ENCODE measurements at regions not wholly inside any gene's neighbourhood (a gene's known extent, or its start where the extent isn't known, plus 50 kb on each side); places are given as distances from the start of the nearest gene placed in this dataset.
"Not testable (repeated sequence)": the region's sequence is repeated elsewhere in the genome, so short reads cannot be mapped to it uniquely, and the experiment has no call there.

DNA sequence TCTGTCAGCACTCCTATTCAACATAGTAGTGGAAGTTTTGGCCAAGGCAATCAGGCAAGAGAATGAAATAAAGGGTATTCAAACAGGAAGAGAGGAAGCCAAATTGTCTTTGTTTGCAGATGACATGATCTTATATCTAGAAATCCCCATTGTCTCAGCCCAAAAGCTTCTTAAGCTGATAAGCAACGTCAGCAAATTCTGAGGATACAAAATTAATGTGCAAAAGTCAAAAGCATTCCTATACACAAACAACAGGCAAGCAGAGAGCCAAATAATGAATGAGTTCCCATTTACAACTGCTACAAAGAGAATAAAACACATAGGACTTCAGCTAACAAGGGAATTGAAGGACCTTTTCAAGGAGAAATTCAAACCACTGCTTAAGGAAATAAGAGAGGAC is 280.4 kb upstream of the LUZP2 start:
- no peak for DNase-seq (ENCODE audit: low read depth in 1 of 2, low spot score in 1 of 2)
- in situ Hi-C loops (cut with HindIII; ENCODE audit: low pct_unique_long_range_greater_than_20kb, low sequenced_read_pairs) = no loop called here
- no peak for TF ChIP-seq JUND (IDR thresholded peaks at IDR 0.05; ENCODE audit: low read depth)

DNA sequence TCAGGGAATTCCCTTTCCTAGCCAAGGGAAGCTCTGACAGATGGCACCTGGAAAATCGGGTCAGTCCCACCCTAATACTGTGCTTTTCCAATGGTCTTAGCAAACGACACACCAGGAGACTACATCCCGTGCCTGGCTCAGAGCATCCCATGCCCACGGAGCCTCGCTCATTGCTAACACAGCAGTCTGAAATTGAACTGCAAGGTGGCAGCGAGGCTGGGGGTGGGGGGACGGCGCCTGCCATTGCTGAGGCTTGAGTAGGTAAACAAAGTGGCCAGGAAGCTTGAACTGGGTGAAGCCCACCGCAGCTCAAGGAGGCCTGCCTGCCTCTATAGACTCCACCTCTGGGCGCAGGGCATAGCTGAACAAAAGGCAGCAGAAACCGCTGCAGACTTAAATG is 279.5 kb upstream of the LUZP2 start:
- DNase-seq (ENCODE audit: low read depth in 1 of 2, low spot score in 1 of 2); in situ Hi-C loops (cut with HindIII; ENCODE audit: low pct_unique_long_range_greater_than_20kb, low sequenced_read_pairs): not testable (repeated sequence)

DNA sequence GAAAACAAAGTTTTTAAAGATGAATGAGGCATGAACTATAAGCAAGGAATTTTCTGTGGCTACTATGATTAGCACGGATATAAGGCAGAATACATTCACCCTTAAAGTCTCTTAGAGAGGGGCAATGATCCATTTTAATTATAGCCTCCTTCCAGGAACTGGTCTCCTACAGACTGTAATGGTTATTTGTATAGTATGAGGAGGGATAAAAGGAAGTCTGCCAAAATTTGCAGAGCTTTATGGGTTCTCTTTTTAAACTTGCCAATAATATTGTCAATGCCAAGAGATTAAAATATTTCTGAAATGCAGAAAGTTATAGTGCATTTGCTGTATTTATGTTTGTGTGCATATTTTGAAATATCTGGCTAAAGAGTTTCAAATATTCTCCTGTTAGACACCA is 271.4 kb upstream of the LUZP2 start:
- no peak for DNase-seq (ENCODE audit: low read depth in 1 of 2, low spot score in 1 of 2)
- TF ChIP-seq JUND (IDR thresholded peaks at IDR 0.05; ENCODE audit: low read depth) = no peak
- in situ Hi-C loops (cut with HindIII; ENCODE audit: low pct_unique_long_range_greater_than_20kb, low sequenced_read_pairs) = no loop called here

DNA sequence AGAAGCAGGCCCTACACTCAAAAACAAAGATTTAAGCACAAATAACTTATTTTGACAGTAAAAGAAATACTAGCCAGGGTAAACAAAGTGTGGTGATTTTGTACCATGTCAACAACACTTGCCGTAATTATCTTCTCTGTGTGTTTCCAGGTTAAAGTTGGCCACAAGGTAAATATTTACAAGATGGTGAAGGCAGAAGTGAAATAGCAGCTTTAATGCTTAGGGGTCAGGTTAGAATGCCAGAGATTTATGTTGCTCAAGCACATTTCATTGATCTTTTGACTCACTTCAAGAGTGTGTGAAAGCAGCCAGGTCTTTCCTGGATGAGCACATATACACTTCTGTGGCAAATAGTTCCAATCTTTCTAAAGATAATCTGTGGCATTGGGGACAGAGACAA is 270.2 kb upstream of the LUZP2 start:
- DNase-seq (ENCODE audit: low read depth in 1 of 2, low spot score in 1 of 2) = no peak
- in situ Hi-C loops (cut with HindIII; ENCODE audit: low pct_unique_long_range_greater_than_20kb, low sequenced_read_pairs) = no loop called here
- no peak for TF ChIP-seq JUND (IDR thresholded peaks at IDR 0.05; ENCODE audit: low read depth)

DNA sequence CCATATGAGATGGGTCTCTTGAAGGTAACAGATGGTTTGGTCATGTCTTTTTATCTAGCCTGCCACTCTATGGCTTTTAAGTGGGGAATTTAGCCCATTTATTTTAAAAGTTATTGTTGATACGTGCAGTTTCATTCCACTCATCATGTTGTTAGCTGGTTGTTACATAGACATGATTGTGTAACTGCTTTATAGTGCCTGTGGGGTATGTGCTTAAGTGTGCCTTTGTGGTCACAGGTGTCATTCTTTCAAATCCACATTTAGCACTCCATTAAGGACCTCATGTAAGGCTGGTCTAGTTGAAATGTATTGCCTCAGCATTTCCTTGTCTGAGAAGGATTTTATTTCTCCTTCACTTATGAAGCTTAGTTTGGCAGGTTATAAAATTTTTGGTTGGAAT is 263.8 kb upstream of the LUZP2 start:
- peak in 1 of 2 experiments; percentile 21 for DNase-seq (ENCODE audit: low read depth in 1 of 2, low spot score in 1 of 2)
- no peak for TF ChIP-seq JUND (IDR thresholded peaks at IDR 0.05; ENCODE audit: low read depth)
- in situ Hi-C loops (cut with HindIII; ENCODE audit: low pct_unique_long_range_greater_than_20kb, low sequenced_read_pairs) = no loop called here

DNA sequence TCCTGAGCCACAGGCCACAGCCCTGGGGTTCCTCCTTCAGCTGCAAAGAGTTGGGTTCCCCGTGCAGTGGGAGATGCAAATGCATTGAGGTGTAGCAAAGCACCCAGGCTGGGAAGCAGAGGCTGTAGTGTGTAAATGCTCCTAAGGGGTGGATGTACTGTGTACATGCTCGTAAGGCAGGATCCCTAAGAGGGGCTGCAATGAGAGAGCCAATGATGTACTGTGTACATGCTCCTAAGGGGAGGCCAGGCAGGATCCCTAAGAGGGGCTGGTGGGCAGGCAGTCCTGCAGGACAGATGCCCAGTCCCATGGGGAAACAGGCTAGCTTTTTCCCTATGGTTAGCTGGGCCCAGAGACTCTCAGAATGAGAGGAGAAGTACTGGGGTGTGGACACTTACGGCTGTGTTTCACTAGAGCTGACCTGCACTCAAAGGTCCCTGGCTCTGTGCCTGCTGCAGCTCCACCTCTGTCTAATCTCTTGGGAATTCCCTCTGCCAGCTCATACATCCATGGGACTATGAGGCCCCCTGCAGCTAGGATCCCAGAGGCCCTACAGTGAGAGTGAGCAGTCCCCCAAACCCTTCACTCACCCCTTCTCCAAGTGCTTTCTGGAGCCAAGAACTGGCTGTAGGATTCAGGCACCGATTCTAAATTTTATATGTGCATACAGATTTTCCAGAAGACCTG is 261.9 kb upstream of the LUZP2 start:
- TF ChIP-seq JUND (IDR thresholded peaks at IDR 0.05; ENCODE audit: low read depth) = no peak
- in situ Hi-C loops (cut with HindIII; ENCODE audit: low pct_unique_long_range_greater_than_20kb, low sequenced_read_pairs) = no loop called here
- no peak for DNase-seq (ENCODE audit: low read depth in 1 of 2, low spot score in 1 of 2)

DNA sequence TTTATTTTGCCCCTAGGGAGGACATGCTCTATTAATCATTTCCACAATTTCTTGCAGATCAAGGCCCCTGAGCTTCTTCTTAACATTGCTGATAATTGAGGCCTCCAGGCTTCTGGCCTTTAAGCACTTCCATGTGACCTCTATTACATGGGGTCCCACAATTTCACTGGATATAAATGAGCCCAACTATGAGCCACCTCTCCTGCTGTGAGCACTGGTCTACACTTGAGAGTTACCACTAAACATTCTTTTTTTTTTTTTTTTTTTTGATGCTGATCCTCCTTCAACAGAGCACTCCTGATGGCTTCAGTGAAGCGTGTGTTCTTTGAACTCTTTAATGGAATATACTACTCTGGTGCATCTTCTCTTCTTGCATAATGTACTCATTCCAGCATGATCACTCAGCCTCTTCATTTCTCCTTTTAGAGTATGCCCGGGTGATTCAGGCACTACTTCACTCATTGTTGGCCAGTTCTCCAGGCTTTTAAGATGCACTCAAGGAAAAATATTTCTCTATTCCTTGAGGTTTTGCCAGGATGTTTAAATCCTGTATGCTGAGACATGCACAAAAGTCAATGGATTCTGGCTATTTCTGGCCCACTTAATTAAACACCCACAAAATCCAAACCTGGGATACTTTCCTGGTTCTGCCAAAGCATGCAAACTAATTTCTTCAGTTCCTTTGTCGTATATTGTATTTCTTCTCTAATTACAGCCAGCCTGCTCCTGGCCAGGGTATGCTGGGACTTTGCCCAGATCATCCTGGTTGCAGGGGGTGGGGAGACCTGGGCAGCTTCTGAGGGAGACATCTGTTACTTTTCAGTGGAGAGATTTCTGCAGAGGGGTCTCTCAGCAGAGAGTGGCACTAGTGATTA is 257.8 kb upstream of the LUZP2 start:
- no peak for TF ChIP-seq JUND (IDR thresholded peaks at IDR 0.05; ENCODE audit: low read depth)
- in situ Hi-C loops (cut with HindIII; ENCODE audit: low pct_unique_long_range_greater_than_20kb, low sequenced_read_pairs) = no loop called here
- no peak for DNase-seq (ENCODE audit: low read depth in 1 of 2, low spot score in 1 of 2)

DNA sequence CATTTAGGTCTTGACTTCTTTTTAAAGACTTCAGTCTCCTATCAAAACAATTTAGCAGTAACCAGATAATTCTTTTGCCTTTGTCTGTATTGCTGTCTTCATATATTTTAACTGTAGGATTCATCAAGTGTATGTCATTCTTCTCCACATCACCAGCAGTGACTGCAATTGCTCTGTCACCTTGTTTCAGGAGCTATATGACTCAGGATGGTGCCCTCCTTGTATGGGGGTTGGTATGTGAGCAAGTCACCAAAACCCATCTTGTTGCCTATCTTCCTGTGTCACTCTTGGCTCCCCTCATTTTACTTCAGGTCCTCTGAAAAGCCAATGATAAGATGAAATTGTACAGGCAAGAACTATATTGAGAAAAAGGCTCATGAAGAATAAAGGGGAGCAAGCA is 256.9 kb upstream of the LUZP2 start:
- TF ChIP-seq JUND (IDR thresholded peaks at IDR 0.05; ENCODE audit: low read depth) = no peak
- in situ Hi-C loops (cut with HindIII; ENCODE audit: low pct_unique_long_range_greater_than_20kb, low sequenced_read_pairs) = no loop called here
- no peak for DNase-seq (ENCODE audit: low read depth in 1 of 2, low spot score in 1 of 2)

DNA sequence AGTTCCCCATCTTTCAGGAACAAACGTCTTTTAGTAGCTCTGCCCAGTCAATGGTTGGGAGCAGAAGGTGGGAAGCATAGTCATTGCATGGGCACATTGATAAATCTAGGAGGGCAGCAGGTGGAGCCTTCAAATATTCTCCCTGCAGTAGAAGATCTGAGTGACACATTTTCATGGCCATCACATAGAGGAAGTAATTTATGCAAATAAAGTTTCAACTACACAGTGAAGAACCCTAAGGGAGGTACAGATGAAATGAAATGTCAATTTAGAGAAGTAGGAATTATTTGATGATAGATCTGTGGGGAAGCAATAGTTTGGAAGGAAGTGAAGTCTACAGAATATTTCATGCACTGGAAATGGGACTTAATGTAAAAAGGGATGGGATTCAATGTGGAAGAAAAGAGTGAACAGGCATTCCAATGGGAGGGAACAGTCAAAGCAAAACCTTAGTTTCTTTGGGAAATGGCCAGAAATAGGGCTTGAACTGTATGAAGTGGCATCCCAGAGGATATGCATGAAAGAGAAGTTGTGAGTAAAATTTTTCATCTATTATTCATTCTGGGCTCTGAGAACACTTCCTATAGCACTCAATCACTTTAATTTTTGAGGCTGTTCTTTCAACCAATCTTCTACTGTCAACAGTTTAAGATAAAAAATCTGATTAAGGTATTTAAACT is 256.2 kb upstream of the LUZP2 start:
- no peak for TF ChIP-seq JUND (IDR thresholded peaks at IDR 0.05; ENCODE audit: low read depth)
- in situ Hi-C loops (cut with HindIII; ENCODE audit: low pct_unique_long_range_greater_than_20kb, low sequenced_read_pairs) = no loop called here
- DNase-seq (ENCODE audit: low read depth in 1 of 2, low spot score in 1 of 2) = no peak

DNA sequence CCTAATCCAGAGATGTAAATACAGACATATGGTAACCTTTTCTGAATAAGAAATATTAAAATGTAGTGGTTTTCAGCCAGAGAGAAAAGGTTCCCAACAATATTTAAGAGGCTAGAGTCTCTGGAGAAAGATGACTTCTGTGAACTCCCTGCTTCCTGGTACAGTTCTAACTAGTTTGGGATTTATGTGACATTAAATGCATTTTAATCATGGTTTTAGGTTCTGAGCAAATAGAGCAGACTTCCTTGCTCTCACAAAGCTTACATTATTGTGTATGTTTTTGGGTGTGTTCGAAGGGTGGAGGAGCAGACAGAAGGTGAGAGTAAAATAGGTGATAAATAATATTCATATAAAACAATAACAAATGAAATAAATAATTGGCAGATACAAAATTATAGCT is 250.1 kb upstream of the LUZP2 start:
- DNase-seq (ENCODE audit: low read depth in 1 of 2, low spot score in 1 of 2) = no peak
- no peak for TF ChIP-seq JUND (IDR thresholded peaks at IDR 0.05; ENCODE audit: low read depth)
- in situ Hi-C loops (cut with HindIII; ENCODE audit: low pct_unique_long_range_greater_than_20kb, low sequenced_read_pairs) = no loop called here

DNA sequence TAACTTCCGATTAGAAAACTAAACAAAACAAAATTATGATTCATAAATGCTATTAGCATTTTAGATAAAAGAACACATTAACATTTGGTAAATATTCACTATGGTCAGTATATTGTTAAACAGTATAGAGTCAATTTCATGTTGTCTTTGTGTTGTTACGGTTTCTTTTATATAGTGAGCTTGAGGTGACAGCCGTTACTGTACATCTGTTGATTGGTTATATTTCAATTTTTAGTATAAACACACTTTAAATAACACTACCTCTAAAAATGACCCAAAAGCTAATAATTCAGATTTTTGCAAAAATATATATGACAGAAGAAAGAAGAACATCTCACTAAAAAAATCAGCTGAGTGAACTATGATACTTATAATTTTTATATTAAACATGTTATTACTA is 249.0 kb upstream of the LUZP2 start:
- in situ Hi-C loops (cut with HindIII; ENCODE audit: low pct_unique_long_range_greater_than_20kb, low sequenced_read_pairs) = no loop called here
- TF ChIP-seq JUND (IDR thresholded peaks at IDR 0.05; ENCODE audit: low read depth) = no peak
- DNase-seq (ENCODE audit: low read depth in 1 of 2, low spot score in 1 of 2) = no peak

DNA sequence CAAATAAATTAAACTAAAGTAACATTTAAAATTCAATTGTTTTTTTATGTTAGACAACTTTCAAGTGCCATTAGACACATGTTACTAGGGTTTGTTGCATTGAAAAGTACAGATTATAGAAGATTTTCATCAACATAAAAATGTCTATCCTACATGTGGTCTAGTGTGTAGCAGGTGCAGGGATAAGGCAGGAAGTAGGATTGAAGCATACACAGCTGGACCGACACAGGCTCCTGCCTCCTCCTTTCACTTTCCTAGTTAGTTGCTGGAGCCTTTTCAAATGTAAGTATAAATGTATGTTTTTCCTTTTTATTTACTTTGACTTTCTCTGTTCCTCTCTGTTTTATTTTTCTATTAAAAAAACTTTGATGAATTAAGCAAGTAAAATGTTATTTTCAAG is 246.9 kb upstream of the LUZP2 start:
- DNase-seq (ENCODE audit: low read depth in 1 of 2, low spot score in 1 of 2) = no peak
- in situ Hi-C loops (cut with HindIII; ENCODE audit: low pct_unique_long_range_greater_than_20kb, low sequenced_read_pairs) = no loop called here
- TF ChIP-seq JUND (IDR thresholded peaks at IDR 0.05; ENCODE audit: low read depth) = no peak

DNA sequence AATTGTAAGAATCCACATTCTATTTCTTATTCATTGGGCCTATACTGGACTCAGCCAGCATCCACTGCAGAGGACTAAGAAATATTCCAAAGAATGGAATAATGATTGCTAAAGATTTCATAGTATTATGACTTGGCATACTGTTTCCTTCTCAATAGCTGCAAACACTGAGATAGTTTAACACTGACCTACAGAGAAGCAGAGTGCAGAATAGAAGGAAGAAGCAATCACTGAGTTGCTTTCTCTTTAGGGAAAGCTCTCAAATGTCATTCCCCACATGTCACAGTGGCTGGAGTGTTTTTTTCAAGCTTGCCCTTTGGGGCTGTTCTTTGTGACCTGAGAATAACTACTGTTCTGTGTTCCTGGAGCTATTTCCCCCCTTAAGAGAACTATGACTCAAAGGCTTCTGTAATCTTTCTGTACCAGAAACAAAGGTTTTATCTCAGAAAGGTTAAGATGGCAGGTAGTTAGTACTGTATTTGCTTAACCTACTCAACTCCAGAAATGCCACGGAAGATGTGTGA is 243.6 kb upstream of the LUZP2 start:
- no peak for TF ChIP-seq JUND (IDR thresholded peaks at IDR 0.05; ENCODE audit: low read depth)
- in situ Hi-C loops (cut with HindIII; ENCODE audit: low pct_unique_long_range_greater_than_20kb, low sequenced_read_pairs) = no loop called here
- no peak for DNase-seq (ENCODE audit: low read depth in 1 of 2, low spot score in 1 of 2)
